H9 (cell line): ENCODE measurements at regions not wholly inside any gene's neighbourhood (a gene's known extent, or its start where the extent isn't known, plus 50 kb on each side); places are given as distances from the start of the nearest gene placed in this dataset.

ENCODE experiments used
- DNase-seq: peaks from one replicate; pipeline ENCODE4 v3.0.0-alpha.2; 2017
- H2AFZ ChIP-seq: one replicate; pipeline ENCODE4 v1.6.1; 2013; ENCODE audit warnings: mild to moderate bottlenecking, low read length, control low read depth, moderate library complexity
- H2AK5ac ChIP-seq: 2 replicates; pipeline ENCODE4 v1.6.1; 2013; ENCODE audit warnings: low read length, control low read depth, mixed read lengths; ENCODE audit not compliant: insufficient read length
- H2BK120ac ChIP-seq: one replicate; pipeline ENCODE4 v1.6.1; 2013; ENCODE audit warnings: low read depth, mild to moderate bottlenecking, low read length, control low read depth, inconsistent platforms; ENCODE audit not compliant: poor library complexity, severe bottlenecking
- H2BK12ac ChIP-seq: 2 replicates; pipeline ENCODE4 v1.6.1; 2013; ENCODE audit warnings: low read length, control low read depth, mixed read lengths, low read depth; ENCODE audit not compliant: insufficient read length
- H2BK15ac ChIP-seq: 2 replicates; pipeline ENCODE4 v1.6.1; 2013; ENCODE audit warnings: low read depth, low read length, control low read depth
- H2BK20ac ChIP-seq: one replicate; pipeline ENCODE4 v1.6.1; 2013; ENCODE audit warnings: low read depth, mild to moderate bottlenecking, low read length, control low read depth, inconsistent platforms; ENCODE audit not compliant: poor library complexity, severe bottlenecking
- H2BK5ac ChIP-seq: 2 replicates; pipeline ENCODE4 v1.6.1; 2013; ENCODE audit warnings: low read length, control low read depth, mixed read lengths; ENCODE audit not compliant: insufficient read length
- H3K14ac ChIP-seq: 2 replicates; pipeline ENCODE4 v1.6.1; 2013; ENCODE audit warnings: low read length, control low read depth; ENCODE audit not compliant: insufficient read depth
- H3K18ac ChIP-seq: 2 replicates; pipeline ENCODE4 v1.6.1; 2013; ENCODE audit warnings: low read depth, mild to moderate bottlenecking, mixed read lengths, low read length, control low read depth; ENCODE audit not compliant: insufficient read length
- H3K23ac ChIP-seq: 2 replicates; pipeline ENCODE4 v1.6.1; 2013; ENCODE audit warnings: low read length, control low read depth, mixed read lengths, low read depth; ENCODE audit not compliant: insufficient read length
- H3K23me2 ChIP-seq: 2 replicates; pipeline ENCODE4 v1.6.1; 2013; ENCODE audit warnings: low read depth, mild to moderate bottlenecking, mixed read lengths, low read length, control low read depth; ENCODE audit not compliant: insufficient read length, poor library complexity, severe bottlenecking
- H3K27ac ChIP-seq: 2 replicates; pipeline ENCODE4 v1.5.1; 2013; ENCODE audit warnings: low read length, control low read depth, mixed read lengths, low read depth; ENCODE audit not compliant: insufficient read length
- H3K27me3 ChIP-seq: 2 replicates; pipeline ENCODE4 v1.6.1; 2013; ENCODE audit warnings: low read length, control low read depth, inconsistent platforms; ENCODE audit not compliant: insufficient read depth
- H3K4ac ChIP-seq: 2 replicates; pipeline ENCODE4 v1.6.1; 2013; ENCODE audit warnings: low read depth, mild to moderate bottlenecking, control low read depth, inconsistent platforms, low read length, moderate library complexity
- H3K4me1 ChIP-seq: 2 replicates; pipeline ENCODE4 v1.6.1; 2013; ENCODE audit warnings: low read length, control low read depth, inconsistent platforms; ENCODE audit not compliant: insufficient read depth
- H3K4me2 ChIP-seq: 2 replicates; pipeline ENCODE4 v1.6.1; 2013; ENCODE audit warnings: low read length, control low read depth, mixed read lengths; ENCODE audit not compliant: insufficient read length, insufficient read depth
- H3K56ac ChIP-seq: 2 replicates; pipeline ENCODE4 v1.6.1; 2013; ENCODE audit warnings: low read depth, mild to moderate bottlenecking, mixed read lengths, low read length, control low read depth; ENCODE audit not compliant: insufficient read length
- H3K79me1 ChIP-seq: 2 replicates; pipeline ENCODE4 v1.6.1; 2013; ENCODE audit warnings: low read depth, mild to moderate bottlenecking, moderate library complexity, low read length, control low read depth, inconsistent platforms; ENCODE audit not compliant: insufficient read depth, poor library complexity, severe bottlenecking
- H3K79me2 ChIP-seq: 2 replicates; pipeline ENCODE4 v1.6.1; 2013; ENCODE audit warnings: low read length, control low read depth, inconsistent platforms; ENCODE audit not compliant: insufficient read depth
- H3K9ac ChIP-seq: 2 replicates; pipeline ENCODE4 v1.6.1; 2013; ENCODE audit warnings: low read length, control low read depth, mixed read lengths; ENCODE audit not compliant: insufficient read length; ENCODE audit errors: extremely low read depth
- H3K9me3 ChIP-seq: one replicate; pipeline ENCODE4 v1.6.1; 2013; ENCODE audit warnings: low read depth, low read length, inconsistent platforms; ENCODE audit not compliant: control insufficient read depth
- H3T11ph ChIP-seq: one replicate; pipeline ENCODE4 v1.6.1; 2013; ENCODE audit warnings: mild to moderate bottlenecking, low read length, control low read depth, inconsistent platforms
- H4K20me1 ChIP-seq: one replicate; pipeline ENCODE4 v1.6.1; 2013; ENCODE audit not compliant: control insufficient read depth, insufficient read length, insufficient read depth
- H4K5ac ChIP-seq: 2 replicates; pipeline ENCODE4 v1.6.1; 2013; ENCODE audit warnings: low read depth, mild to moderate bottlenecking, mixed read lengths, low read length, control low read depth; ENCODE audit not compliant: insufficient read length
- H4K8ac ChIP-seq: replicated peaks from 2 replicates; pipeline ENCODE4 v1.6.1; 2013; ENCODE audit warnings: low read length, control low read depth, mixed read lengths, low read depth; ENCODE audit not compliant: insufficient read length
- H4K91ac ChIP-seq: 2 replicates; pipeline ENCODE4 v1.6.1; 2013; ENCODE audit warnings: low read depth, mild to moderate bottlenecking, moderate library complexity, mixed read lengths, low read length, control low read depth; ENCODE audit not compliant: insufficient read length
- H3K27ac Mint-ChIP-seq, 3 experiments: 2 replicates in 2 of 3; 3 replicates in 1 of 3; pipeline ENCODE4 v1.8.0; 2020 to 2021; ENCODE audit warnings: mixed read lengths in 3 of 3, mild to moderate bottlenecking in 1 of 3, moderate library complexity in 1 of 3
- H3K27me3 Mint-ChIP-seq: 2 replicates; pipeline ENCODE4 v1.8.0; 2021; ENCODE audit warnings: low read depth, mild to moderate bottlenecking, moderate library complexity, mixed read lengths
- H3K36me3 Mint-ChIP-seq, 3 experiments: 2 replicates in 2 of 3; 3 replicates in 1 of 3; pipeline ENCODE4 v1.8.0; 2020 to 2021; ENCODE audit warnings: low read depth in 3 of 3, mixed read lengths in 3 of 3; ENCODE audit not compliant: insufficient read depth in 1 of 3
- H3K4me1 Mint-ChIP-seq, 2 experiments: 2 replicates each; pipeline ENCODE4 v1.8.0; 2020; ENCODE audit warnings: mixed read lengths in 2 of 2
- H3K4me3 Mint-ChIP-seq, 2 experiments: 2 replicates in 1 of 2; 3 replicates in 1 of 2; pipeline ENCODE4 v1.8.0; 2020 to 2021; ENCODE audit warnings: mild to moderate bottlenecking in 2 of 2, mixed read lengths in 2 of 2, moderate library complexity in 1 of 2
- H3K9me3 Mint-ChIP-seq, 2 experiments: 2 replicates in 1 of 2; 3 replicates in 1 of 2; pipeline ENCODE4 v1.8.0; 2020; ENCODE audit warnings: mild to moderate bottlenecking in 2 of 2, mixed read lengths in 2 of 2, moderate library complexity in 1 of 2
- WGBS: extraction: QIAGEN DNeasy Blood & Tissue Kit; methylation state at CpG from one replicate; pipeline ENCODE4 v1.1.7; 2013; ENCODE audit warnings: missing lambda C conversion rate, low lambda C conversion rate, mixed read lengths; ENCODE audit not compliant: insufficient read length; ENCODE audit errors: extremely low coverage; 5-methylcytosine and 5-hydroxymethylcytosine counted together
- TF ChIP-seq, protein P1 (sequence below): fragments of 200-600 bp; sonication (generic); conservative IDR thresholded peaks from 3 replicates; pipeline ENCODE4 v1.8.0; 2021; ENCODE audit warnings: antibody characterized with exemption, mild to moderate bottlenecking

DNA sequence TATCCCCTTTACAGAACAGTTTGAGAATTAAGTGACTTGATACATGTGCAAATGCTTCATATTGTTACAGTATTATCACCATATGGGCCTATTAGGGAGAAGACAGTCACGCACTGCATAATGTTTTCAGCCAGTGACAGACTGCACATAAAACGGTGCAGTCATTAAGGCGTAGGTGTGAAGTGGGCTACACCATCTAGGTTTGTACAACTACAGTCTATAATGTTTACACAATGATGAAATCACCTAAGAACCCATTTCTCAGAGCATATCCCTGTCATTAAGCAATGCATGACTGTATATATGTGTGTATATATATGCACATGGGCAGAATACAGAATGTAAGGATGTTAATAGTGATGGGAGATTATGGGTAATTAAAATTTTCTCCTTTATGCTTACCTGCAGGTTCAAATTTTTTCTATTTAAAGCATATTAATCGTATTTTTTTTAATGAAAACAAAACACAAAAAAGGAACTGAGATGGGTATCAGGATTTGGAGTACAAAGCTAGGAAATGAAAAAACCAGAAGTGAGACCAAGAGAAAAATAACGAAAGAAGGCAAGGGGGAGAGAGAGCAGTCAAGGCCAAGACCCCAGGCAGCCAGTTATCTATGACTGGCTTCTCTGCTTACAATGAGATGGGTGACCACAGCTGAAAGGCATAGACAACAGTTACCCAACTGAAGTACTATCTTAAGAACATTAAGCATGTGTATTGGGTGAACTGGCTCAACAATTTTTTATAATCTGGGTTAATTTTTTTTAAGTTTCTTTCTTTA lies 122.9 kb upstream of the DAB1 start:
- WGBS: no CpG with 5 or more reads among the region's 5 CpGs
- H3K27ac Mint-ChIP-seq: no peak overlapping the region

More for the DNA sequence above, 122.9 kb upstream of the DAB1 start:
- H2BK12ac ChIP-seq: no peak overlapping the region
- H3T11ph ChIP-seq: no peak overlapping the region
- no peaks in the 10 kb centered on the region for H3K23me2 ChIP-seq
- H3K27me3 ChIP-seq: no peaks in the 10 kb centered on the region
- no peak overlapping the region for H3K14ac ChIP-seq
- H3K79me2 ChIP-seq: no peaks in the 10 kb centered on the region
- no peak overlapping the region for H4K8ac ChIP-seq
- no peaks in the 10 kb centered on the region for H3K79me1 ChIP-seq
- H3K18ac ChIP-seq: no peak overlapping the region
- no peak overlapping the region for H4K5ac ChIP-seq
- H2BK20ac ChIP-seq: no peak overlapping the region
- H4K91ac ChIP-seq: no peak overlapping the region
- H3K56ac ChIP-seq: no peak overlapping the region
- TF ChIP-seq, protein P1, sequence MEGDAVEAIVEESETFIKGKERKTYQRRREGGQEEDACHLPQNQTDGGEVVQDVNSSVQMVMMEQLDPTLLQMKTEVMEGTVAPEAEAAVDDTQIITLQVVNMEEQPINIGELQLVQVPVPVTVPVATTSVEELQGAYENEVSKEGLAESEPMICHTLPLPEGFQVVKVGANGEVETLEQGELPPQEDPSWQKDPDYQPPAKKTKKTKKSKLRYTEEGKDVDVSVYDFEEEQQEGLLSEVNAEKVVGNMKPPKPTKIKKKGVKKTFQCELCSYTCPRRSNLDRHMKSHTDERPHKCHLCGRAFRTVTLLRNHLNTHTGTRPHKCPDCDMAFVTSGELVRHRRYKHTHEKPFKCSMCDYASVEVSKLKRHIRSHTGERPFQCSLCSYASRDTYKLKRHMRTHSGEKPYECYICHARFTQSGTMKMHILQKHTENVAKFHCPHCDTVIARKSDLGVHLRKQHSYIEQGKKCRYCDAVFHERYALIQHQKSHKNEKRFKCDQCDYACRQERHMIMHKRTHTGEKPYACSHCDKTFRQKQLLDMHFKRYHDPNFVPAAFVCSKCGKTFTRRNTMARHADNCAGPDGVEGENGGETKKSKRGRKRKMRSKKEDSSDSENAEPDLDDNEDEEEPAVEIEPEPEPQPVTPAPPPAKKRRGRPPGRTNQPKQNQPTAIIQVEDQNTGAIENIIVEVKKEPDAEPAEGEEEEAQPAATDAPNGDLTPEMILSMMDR: no peak
- no peak overlapping the region for H3K23ac ChIP-seq
- H2BK15ac ChIP-seq: no peak overlapping the region
- H3K4ac ChIP-seq: no peak overlapping the region
- H3K4me3 Mint-ChIP-seq: no peak overlapping the region
- H3K27me3 Mint-ChIP-seq: no peaks in the 10 kb centered on the region
- H3K36me3 Mint-ChIP-seq: no peaks in the 10 kb centered on the region; a peak in 1 of 7 replicates
- H2AK5ac ChIP-seq: no peak overlapping the region
- no peak overlapping the region for H2BK5ac ChIP-seq
- H3K4me2 ChIP-seq: no peak overlapping the region
- no peak overlapping the region for H3K27ac ChIP-seq
- DNase-seq: no peak
- H4K20me1 ChIP-seq: no peaks in the 10 kb centered on the region
- no peak overlapping the region for H2AFZ ChIP-seq
- H3K4me1 ChIP-seq: peaks cover 5% of the 10 kb centered on the region; the same call in 1 of the 2 replicates
- no peaks in the 10 kb centered on the region for H3K9me3 ChIP-seq
- no peak overlapping the region for H3K9ac ChIP-seq
- H3K4me1 Mint-ChIP-seq: peaks cover 17 to 21% of the 10 kb centered on the region in 2 experiments
- no peaks in the 10 kb centered on the region for H3K9me3 Mint-ChIP-seq
- H2BK120ac ChIP-seq: no peak overlapping the region
